NCI-H345 (cell line): ENCODE measurements at regions not wholly inside any gene's neighbourhood (a gene's known extent, or its start where the extent isn't known, plus 50 kb on each side); places are given as distances from the start of the nearest gene placed in this dataset.

Source experiments
- DNase-seq: peaks from one replicate; lab custom pipeline; 2025; lab: John Stamatoyannopoulos, UW

DNA sequence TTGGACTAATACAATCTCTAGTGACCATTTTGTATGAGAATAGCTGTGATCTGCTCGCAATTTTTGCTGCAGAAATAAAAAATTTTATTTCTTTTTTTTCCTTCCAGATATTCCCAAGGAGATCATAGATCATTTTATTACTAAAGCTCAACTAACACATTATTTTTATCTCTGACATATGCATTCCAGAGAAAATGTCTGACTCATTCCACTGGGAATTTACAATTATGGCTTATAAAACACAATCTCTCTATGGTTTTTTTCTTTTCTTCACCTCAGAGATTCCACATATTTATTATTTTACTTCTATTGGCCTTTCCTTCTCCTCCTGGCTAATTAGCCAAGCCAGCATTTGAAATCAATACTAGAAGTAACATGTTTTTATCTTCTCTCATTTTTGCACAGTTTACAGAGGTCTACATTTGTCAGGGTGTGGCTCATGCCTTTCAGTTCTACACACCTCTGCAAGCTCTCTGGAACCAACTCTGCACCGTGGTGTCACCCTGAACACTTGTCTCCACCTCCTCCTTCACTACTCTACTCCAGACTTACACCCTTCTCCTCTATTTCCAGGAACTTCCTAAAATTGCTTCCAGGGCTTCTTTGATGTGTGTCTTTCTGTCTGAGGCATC is 59.8 kb upstream of the GPM6A start:
- DNase-seq, result no peak

DNA sequence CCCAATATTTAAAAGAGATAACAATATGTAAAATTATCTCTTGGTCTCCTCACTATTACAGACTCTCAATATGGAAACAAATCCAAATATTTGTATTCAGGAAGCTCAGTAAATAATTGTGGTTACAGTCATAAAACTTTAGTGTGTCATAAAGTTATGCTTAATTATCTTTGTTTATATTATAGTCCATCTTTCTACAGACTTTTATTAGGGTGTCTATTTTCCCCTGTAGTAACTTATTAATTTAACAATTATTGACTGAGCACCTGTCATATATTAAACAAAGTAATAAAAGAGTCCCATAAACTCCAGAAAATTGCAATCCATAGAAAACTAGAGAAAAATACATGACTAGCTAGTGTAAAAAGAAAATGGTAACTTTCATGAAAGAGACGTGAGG is 61.6 kb upstream of the GPM6A start:
- no peak for DNase-seq

- DNase-seq, result no peak
Measured at GRCh38 chr4:175874306-175874705, 62.2 kb upstream of the GPM6A start.

DNA sequence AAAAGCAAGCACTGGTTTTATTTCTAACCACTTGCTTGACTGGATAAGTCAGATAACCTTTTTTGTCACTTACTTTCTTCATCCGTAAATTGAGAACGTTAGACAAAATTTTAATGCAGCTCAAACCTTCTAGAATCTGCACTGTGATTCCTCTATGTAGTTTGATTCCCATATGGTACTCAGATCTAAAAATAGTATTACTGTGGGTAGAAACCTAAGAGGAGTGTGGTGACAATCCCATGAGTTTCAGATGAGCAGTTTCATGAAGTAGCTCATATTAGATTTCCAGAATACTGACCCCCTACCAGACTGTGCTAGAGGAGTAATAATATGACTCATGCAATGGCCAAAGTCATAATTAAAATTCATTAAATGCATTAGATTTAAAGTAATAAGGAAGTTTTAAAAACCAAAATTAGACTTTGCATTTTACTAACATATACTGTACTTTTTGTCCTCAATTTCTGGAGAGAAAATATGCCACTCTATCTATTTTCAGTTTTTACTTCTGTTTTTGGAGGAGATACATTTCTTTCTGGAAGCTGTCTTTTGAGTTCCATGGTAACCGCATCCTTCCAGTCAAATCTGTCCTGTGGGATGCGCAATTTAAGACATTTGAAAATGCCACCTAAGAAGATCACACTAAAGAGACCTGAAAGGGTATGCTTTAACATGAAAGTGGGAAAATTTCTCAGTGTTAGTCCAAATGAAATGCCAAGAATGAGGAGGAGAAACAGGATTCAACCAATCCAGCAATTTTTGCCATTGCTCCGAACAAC is 64.1 kb upstream of the GPM6A start:
- no peak for DNase-seq

- DNase-seq, result no peak
Measured at GRCh38 chr4:175882891-175883290, 70.8 kb upstream of the GPM6A start.

DNA sequence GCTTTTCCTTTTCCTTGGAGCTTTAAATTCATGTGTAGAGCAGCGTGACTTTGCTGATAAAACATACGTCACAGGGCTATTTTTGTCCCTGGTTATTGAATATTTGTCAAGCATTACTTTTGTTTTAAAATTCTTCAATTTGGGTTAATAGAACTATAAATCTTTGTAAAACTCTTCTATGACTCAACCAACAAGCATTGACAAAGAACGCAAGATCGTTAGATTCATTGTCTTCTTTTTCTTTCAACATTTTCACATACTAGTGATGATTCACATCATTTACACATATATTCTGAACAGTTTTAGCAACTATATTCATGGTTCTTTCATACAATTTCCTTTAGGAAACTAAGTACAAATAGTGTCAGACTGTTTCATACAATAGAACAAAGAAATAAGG is 72.0 kb upstream of the GPM6A start:
- DNase-seq, result no peak

DNA sequence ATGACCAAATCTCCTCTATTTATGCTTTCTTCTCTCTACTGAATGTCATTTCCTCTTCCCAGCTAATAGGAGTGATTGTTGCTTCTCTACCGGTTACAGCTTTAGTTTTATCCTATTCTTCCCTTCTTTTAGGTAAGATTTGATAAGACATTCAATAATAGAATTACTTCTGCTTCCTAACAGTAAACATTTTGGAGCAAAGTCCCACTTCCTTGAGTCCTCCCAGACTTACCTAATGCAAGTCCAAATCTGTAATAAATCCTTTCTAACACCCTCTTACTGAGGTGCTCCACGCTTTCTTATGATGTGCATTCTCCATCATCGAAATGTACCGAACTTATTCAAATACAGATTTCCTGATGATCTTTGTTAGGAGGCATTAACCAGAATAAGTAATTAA is 79.2 kb upstream of the GPM6A start:
- no peak for DNase-seq

DNA sequence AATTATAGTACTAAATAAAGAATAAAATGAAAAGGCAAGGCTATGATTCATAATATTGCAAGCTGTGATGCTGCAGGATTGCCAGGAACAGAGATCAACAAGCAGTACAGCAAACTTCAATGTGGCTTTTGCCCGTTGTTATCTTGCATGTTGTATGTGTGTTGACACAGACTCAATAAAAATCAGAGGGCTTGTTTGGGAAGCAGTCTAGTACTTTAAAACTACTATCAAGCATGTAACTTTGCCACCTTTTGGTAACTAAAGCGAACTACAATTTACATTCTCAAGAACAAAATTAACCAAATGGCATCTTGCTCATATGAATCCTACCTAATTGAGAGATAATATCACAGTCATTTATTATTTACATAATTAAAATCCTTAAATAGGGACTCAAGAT is 79.8 kb upstream of the GPM6A start:
- DNase-seq, result peak; percentile 2

DNA sequence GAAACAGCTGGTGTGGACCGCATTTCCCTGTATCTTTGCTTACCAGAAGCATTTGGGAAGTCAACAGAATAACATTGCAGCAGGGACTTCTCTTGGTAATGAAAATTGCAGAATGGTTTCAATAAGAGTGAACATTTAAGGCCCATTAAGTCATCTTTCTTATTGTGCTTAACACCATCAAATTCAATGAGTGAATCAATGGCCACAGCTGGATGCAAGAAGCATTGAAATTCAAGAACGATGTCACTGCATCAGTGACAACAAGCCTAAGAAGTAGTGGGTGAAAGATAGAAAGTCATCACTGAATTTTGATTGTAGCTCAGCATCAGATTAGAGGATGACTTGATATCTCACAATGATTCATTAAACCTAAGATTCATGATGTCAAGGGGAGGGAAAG is 93.9 kb upstream of the GPM6A start:
- no peak for DNase-seq

- no peak for DNase-seq
Measured at GRCh38 chr4:175906384-175906783, 94.3 kb upstream of the GPM6A start.

DNA sequence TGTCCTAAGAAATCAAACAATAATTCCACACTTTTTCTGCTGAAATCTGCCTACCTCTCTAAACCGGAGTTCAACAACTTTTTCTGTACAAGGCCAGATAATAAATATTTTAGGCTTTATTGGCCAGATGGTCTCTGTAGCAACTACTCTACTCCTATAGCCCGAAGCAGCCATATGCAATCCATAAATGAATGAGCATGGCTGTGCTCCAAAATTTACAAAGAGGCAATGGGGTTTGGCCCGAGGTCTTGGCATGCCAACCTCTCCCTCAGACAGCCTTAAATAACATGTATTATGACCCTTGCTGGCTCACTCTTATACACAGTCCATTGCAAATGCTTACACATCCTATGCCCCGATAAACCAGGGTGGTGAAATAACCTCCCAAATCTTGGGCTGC is 98.6 kb upstream of the GPM6A start:
- DNase-seq, result no peak

GRCh38 chr4:175916626-175917351 is 104.7 kb upstream of the GPM6A start:
- no peak for DNase-seq

DNA sequence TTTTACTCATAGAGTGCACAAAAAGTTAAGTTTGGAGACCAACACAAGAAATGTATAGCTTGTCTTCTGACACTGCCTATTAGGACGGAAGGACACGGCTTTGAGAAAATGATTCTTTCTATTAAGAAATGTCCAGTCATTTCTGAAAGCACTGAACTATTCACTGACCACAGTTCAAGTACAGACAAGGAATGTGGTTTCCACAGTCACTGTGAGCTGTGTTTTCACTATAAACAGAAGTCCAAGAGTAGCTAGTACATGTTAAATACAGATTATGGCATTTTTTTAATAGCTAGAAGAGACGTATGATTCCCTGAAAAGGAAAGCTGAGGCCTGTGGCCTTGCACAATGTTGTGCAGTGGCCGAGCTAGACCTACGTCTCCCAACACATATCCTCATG is 115.1 kb upstream of the GPM6A start:
- DNase-seq, result no peak

DNA sequence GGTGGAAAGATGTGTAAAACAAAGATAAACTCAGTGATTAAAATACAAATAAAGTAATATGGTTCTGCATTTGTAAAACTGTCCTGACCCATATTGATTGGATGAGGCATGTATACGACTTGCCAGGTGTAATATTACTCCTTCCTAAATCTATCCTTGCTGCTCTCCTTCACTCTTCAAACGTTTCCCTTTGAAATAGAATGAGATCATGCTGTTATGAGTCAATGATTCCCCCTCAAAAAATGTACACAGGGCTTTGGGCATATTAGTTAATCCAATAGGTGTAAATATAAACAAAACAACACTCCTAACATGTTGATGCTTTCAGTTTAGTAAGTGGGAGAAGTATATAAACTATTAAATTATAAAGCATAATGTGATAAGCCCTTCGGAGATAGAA is 117.4 kb upstream of the GPM6A start:
- DNase-seq, result no peak

DNA sequence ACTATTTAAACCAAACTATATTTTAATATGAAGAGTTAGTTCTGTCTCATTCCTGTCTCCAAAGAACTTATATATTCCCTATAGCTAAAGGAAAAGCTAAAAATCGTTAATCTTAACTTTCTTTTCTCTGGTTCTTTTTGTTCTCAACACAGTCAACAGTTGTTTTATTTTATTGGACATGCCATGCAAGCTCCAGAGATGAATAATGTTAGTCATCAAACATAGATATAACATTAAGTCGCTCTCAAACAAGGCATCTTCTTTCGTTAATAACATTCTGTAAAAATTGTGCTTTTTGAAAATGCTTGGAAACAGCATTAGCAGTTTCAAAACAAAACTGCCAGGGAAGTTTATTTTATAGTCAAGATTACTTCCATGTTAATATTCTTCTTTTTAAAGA is 117.9 kb upstream of the GPM6A start:
- DNase-seq, result no peak

DNA sequence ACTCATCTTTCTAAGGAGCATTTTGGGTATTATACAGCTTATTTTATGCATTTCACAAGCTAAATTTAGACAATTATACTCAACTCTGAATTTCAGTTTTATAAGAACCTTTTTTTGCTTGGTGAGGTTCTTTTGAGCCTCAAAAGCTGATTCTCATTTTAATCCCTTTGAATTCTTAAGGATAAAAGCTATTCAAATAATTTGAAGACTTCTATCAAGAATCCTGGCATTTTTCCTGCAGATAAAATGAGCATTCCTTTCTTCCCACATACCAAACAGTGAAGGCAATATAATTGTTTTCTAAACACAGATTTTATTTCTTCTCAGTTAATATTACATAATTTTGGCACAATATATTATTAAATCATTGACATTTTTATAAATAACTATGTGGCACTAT is 118.4 kb upstream of the GPM6A start:
- no peak for DNase-seq

GRCh38 chr4:175932116-175932515 is 120.1 kb upstream of the GPM6A start:
- no peak for DNase-seq

GRCh38 chr4:175934506-175934905 is 122.4 kb upstream of the GPM6A start:
- no peak for DNase-seq

- DNase-seq, result no peak
Measured at GRCh38 chr4:175935016-175935661, 123.1 kb upstream of the GPM6A start.

DNA sequence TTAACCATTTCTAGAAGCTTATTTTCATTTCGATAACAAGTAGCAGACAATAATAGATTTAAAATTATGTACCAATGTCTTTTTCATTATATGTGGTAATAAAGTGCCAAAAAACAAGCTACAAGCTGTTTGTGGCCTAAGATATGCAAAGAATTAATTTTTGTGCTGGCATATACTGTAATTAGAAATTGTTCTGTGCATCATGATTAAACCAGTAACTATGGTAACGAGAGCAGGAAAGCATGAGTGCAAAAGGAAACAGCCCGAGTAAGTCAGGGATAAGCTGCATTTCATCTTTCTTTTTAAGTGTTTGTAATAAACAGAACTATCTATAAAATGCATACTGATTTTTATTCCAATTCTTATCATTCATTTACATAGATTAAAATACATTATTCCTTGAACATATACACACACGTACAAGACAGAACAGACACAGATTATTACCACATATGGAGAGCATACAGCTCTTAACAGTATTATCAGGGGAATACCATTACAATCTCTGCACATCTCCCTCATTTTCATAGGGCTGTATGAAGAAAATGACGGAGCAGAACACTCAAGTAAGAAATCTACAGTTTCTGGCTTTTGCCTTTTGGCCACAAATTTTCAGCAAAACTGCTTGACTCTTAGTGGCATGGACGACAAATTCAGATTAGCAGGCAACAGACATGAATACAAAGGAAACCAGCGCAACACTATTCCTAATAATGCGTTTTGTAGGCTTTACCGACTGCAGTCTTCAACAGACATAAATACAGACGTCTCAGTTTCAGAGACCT is 121.3 kb upstream of the WDR17 start:
- no peak for DNase-seq

DNA sequence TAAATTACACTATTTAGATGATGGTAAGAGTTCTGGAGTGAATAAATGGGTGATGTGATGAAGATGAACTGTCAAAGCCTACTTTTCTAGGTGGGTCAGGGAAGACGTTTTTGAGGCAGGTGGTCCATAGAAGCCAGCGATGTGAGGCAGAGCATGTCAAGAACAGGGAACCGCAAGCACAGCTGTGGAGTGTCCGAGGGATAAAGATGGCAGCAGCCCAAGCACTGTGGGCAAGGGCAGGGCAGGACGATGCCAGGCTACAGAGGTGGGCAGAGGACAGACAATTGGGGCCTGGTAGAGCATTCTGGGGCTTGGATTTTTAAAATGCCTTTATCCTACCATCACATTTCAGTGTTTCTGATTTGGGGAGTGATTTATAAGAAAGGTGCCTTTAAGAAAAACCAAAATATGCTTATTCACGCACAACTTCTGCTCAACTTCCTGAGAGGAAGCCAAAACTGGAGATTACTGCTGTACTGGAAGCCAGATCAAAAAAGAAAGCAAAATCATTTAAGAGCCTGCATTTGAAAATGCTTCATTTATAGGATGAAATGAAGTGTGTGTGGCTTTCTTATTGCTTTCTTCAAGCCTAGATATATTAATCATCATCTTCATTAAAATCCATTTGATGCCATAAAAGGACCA is 119.0 kb upstream of the WDR17 start:
- DNase-seq, result no peak
